GDM1 (cell line): ENCODE measurements at regions not wholly inside any gene's neighbourhood (a gene's known extent, or its start where the extent isn't known, plus 50 kb on each side); places are given as distances from the start of the nearest gene placed in this dataset.
"Not testable (repeated sequence)": the region's sequence is repeated elsewhere in the genome, so short reads cannot be mapped to it uniquely, and the experiment has no call there.

Experiments
- DNase-seq: peaks from one replicate; lab custom pipeline; 2025; lab: John Stamatoyannopoulos, UW

DNA sequence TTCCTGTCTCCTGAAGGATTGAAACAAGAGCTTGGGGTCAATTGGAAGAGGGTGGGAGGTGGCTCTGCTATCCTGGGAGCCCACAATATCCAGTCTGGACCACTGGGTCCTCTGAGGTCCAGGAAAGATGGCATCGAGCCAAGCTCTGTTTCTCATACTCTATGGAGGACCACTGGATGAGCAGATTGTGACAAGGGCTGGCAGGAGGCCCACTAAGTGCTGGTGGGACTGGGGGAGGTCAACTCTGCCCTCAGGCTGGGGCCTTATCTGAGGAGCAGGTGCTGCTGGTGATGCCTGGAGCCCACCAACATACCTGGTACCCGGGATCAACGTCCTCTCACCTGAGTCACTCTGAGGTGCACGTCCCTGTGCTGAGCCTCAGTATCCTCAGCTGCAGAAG lies 142.4 kb downstream of the NDUFA10 start:
- no peak for DNase-seq

DNA sequence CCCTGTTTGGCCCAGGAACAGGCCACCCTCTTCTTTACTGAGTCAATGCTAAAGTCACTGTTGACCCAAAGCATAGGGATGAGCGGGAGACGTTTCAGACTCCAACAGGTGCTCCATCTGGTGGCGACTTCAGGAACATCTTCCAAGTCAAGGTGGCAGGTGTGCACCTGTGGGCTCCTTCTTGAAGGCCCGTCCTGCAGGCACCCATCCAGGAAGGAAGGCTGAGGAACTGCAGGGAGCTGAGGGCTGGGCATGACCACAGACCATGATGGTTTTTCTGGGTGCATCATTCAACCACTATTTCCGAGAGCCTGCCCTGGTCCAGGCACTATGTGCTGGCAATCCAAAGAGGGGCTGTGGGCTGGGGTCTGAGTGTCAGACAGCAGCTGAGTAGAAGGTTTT lies 142.8 kb downstream of the NDUFA10 start:
- peak; percentile 9 for DNase-seq

DNA sequence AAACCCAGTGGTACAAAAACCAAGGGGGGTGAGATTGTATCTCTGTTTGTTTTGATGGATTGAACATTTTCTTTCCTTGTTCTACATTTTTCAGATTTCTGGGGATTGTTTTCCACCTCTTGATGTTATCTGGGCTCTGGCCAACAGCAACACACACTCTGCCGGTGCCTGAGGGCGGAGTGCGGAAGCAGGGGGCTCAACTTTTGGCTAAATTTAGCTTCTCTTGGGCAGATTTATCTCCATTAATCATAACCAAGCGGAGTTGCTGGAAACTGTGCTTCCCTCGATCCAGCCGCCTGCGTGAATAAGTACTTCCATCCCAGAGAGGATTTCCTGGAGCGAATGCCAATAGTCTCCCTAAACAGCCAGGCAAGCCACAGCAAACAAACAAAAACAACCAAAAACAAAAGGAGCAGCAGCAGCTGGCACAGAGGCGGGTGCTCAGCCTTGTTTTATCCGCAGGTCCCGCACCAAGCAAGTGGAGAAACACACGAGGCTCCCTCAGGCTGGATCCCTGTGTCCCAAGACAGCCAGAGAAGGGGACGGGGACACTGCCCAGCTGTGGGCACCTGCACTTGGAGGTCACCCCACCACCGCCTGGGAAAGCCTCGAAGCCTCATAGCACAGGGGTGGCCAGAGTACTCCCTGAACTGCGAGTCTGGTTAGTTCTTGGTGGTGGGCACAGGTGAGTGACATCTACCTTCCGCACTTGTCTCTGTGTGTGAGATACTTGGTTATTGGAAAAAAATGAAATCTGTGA lies 143.4 kb downstream of the NDUFA10 start:
- DNase-seq: no peak

DNA sequence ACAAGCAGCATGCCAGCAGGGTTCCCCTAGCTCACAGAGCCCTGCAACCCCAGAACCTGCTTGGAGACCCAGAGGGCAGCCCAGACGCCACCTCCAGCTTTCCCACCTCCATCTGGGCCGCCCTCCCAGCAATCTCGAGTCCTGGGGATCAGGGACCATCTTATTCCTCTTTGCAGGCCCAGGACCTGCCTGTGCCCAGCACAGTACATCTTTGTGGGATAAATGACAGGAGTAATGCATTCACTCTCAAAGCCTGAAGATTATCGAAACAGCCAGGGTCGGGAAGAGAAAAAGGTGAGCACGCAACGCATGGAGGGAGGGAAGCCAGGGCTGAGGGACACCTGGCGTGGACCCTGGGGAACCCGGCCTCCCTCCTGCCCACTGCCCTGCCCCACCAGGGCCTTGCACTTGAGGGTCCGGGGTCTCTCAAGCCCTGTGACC lies 144.1 kb downstream of the NDUFA10 start:
- DNase-seq: no peak

DNA sequence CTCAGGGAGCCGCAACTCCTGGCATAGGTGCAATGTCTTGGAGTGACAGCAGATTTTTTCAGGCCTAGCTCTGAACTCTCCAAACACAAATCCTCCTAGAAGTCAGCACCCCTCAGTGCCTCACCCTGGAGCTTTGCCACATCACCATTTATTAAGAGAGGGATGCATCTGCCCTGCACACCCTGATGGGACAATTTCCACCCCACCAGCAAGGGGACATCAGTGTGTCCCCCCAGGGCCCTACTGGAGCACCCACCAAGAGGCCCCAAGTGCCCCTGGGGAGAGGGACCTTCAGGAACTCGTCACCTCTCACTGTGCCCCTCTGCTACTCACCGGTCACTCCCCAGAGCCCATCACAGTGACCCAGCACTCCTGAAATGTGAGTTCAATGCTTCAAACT lies 144.7 kb downstream of the NDUFA10 start:
- DNase-seq: no peak

DNA sequence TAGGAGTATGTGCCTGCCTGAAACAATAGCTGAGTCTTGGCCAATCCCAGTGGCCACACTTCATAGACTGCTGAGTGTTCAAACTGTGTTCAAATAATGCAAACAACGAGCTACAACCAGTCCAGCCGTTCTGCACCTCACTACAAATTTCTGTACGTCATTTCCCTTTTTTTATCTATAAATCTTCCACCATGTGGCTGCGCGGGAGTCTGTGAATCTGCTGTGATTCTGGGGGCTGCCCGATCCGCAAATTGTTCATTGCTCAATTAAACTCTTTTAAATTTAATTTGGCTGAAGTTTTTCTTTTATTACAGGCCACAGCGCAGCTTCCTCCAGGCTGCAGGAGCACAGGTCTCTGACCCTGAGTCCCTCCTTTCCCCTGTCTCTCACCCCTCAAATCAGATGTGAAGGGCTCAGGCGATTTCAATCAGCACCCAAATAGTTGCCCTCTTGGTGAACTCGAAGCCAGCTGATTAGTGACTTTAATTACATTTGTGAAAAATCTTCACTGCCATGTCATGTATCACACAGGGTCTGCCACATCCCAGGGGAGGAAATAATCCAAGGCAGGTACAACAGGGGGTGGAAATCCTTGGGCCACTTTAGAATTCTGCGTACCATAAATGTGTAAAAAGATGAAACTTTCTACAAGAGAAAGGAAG lies 145.6 kb downstream of the NDUFA10 start:
- no peak for DNase-seq

DNA sequence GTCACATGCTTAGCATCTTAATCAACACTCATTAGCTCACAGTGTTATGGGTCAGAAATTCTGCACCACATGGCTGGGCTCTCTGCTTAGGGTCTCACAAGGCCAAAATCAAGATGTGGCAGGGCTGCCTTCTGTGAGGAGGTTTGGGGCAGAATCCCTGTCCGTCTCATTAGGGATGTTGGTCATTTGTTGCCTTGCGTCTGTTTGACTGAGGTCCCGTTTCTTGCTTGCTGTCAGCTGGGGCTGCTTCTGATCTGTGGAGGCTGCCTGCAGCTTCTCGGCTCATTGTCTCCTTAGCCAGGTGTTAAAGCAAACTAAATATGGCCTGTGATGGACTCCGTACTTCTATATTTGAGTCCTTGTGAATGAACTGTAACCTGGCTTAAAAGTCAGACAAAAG lies 146.5 kb downstream of the NDUFA10 start:
- DNase-seq: no peak

DNA sequence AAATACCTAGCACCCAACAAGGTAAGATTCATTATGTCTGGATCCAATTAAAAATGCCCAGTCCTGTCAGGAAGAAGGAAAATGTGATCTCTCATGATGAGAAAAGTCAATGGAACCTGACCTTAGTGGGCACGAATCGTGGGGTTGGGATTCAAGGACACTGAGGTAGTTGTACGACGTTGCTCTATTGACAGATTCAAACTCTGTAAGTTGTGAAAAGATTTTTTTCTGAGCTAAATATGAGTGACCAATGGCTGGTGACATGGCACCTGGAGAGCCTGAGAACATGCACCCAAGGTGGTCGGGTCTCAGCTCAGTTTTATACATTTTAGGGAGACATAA lies 148.2 kb downstream of the NDUFA10 start:
- DNase-seq: no peak

DNA sequence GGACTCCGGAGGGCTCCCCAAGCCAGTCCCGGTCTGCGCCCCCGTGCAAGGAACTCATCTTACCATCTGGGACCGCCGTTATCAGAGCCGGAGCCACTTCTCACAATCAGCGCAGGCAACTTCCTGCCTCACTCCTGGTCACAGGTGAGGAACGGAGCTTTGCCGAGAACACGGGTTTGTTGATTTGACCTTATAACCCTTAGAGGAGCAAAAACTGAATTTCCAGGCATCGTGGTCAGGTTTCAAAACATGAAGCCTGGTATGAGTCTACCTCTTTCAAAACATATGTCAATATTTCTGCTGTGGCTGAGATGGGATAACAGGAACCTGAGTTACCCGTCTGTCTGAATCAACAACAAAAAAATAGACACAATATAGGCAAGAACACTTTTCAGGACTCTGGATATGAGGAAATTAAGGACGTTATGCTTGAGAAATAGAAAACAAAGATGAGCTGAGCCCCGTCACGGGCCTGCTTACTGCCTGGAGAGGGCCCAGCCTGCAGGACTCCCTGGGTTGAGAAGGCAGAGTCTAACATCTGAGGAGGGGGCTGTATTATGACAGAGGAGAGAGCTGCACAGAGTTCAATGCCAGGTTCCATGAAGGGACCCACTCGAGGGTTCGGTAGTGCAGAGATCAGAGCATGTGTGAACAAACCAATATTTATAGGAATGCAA lies 148.7 kb downstream of the NDUFA10 start:
- DNase-seq: no peak

DNA sequence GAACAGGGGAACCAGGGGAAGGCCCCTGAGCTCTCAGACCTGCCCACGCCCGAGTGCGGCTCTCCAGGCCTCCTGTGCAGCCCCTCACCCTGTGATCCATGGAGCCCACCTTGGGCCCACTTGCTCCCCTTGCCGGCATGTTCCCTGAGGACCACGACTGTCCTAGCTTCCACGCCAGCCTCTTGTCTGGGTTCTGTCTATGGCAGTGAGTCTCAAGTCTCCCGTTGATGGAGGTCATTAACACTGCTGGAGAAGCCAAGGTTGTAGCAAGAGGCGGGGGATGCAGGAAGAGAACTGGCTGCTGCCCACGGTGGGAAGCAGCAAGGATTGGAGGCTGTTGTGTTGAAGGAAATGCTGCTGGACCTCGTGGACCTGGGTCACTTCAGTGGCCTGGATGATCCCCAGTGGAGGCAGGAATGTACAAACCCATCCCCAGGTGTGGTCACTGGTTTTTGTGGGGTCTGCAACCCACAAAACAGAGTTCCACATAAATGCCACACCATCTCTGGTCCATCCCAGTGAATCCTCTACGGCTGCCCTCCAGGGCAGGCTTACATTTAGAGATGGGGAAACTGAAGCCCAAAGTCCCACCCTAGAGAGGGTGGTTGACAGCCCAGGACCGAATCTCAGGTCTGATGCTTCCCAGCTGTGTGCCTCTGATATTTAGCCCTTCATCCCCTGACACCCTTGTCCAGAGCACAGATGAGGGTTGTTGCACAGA lies 150.3 kb downstream of the NDUFA10 start:
- no peak for DNase-seq

DNA sequence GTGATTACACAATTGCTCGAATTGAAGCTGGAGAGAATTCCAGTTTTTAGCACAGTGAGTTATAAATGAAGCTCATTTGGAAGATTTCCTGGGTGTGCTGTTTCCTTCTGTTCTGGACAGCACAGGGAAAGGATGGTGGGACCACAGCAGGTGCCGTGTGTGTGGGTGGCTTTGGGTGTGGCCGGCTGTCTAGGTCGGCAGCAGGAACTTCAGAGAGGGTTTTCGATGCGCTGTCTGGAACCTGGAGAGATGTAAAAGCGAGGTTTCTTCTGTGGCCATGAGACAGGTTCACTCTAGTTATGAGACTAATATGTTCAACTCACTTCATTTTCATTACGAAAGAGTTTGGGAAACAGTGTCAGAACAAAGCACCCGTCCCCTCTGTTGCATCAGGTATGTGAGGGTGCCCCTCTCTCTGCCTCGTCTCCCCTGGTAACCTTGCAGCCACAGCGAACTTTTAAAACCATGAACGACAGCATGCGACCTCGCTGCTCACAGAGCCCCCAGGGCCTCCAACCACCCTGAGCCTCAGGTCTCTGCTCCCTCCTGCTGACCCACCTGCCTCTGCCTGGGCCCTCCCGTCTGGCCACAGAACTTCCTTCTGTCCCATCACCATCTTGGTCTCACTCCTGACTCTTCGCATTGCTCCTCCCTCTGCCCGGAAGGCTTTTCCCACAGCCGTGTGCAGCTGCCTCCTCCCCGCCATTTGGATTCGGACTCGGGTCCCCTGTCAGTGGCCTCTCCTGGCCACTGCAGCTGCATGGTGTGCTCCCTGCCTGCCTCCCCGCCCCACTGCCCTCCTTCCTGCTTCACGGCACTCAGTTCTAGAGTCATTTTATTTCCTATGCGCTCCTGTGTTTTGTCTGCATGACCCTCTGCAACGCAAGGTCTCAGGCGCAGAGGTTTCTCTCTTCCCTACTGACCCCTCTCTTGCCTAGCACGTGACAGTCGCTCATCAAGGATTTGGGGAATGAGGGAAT lies 151.2 kb downstream of the NDUFA10 start:
- DNase-seq: no peak

DNA sequence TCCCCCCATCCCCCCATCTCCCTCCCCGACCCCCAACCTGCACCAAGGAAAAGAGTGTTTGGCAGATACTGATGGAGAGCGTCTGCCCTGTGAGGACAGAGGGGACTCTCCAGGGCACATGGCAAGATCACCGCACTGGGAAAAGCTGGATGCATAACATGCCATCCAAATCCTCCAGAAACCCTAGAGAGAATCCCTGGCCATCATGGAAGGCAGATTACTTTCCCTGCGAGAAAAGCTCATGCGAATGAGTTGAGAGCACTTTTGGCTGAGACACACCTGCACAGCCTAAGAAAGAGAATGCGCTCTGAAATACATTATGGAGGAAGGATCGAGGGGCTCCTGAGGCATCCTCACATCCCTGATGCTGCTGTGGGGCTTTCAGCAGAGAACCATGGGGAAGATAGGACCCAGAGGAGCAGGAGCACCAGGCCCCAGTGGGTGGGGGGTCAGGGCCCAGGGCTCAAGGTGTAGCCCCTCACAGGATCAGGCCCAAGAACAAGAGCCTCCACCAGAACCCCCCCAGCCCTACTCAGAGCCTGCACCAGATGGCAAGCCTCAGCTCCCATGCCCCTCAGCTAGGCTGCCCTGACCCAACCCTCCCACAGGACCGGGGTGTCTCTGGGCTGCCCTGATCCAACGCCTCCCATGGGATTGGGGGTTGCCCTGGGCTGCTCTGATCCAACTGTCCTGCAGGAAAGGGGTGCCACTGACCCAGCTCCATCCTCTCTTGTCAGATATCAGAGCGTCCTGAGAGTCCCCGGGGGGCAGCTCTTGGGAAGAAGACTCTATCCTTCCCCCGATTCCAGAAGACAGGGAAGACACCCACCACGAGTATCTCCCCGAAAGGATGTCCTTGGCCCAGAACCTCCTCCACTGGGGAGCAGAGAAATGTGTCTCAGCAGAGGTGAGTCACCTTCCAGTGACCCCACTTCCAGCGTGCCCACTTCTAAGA lies 153.4 kb downstream of the NDUFA10 start:
- no peak for DNase-seq

DNA sequence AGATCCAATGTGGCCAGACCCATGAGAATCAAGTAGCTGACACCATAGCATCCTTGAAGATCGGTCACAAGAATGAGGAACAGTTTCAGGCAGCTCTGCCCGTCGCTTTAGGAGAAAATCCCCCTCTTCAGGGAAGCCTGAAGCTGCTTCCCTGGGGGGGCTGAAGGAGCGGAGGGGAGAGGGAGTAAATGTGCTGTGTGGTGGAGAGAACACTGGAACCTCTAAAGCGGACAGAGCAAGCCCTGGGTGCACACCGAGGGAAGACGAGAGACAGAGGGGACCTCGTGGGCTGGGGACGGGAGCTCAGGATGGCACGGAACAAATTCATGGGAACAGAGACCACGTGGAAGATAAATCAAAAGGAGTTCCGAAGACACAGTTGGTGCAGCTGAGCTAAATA lies 154.3 kb downstream of the NDUFA10 start:
- DNase-seq: no peak

DNA sequence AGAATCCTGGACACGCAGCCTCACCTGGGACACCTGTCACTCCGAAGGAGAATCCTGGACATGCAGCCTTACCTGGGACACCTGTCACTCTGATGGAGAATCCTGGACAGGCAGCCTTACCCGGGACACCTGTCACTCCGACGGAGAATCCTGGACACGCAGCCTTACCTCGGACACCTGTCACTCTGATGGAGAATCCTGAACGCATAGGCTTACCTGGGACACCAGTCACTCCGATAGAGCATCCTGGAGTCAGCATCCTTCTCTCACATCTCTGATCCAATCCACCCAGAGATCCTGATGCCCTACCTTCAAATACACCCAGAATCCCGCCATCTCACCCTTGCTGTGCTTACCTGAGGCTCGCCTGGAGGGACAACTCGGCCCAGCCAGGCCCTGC lies 154.9 kb downstream of the NDUFA10 start:
- DNase-seq: no peak

DNA sequence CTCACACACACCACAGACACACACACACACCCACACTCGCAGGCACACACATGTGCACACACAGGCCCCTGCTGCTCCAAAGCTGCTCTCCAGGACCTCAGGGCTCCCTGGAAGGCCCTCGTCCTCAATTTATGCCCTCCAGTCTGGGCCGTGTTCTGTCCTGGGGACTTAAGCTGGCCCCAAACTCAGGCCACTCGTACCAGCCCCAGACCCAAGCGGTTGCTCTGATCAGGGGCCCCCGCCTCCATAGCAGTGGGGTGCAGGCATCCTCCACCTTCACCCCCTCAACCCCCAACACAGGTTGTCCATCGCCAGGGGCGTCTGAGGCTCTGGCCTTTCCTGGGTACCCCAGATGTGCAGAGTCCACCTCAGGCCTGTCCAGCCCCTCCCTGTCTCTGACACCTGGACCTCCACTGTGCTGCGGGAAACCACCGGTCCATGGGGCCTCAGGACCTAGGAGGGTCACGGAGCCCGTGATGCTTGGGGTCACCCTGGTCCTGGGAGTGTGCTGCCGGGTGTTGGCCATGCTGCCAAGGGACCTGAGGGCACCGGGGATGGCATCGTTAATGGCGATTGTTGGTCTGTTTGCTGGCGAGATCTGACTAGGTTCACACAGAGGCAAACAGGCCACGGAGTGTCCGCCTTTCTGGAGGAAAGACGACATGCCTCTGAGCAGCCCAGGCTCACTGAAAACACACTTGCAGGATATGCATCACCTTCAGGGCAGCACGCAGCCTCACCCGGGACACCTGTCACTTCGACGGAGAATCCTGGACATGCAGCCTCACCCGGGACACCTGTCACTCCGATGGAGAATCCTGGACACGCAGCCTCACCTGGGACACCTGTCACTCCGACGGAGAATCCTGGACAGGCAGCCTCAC lies 155.6 kb downstream of the NDUFA10 start:
- no peak for DNase-seq

DNA sequence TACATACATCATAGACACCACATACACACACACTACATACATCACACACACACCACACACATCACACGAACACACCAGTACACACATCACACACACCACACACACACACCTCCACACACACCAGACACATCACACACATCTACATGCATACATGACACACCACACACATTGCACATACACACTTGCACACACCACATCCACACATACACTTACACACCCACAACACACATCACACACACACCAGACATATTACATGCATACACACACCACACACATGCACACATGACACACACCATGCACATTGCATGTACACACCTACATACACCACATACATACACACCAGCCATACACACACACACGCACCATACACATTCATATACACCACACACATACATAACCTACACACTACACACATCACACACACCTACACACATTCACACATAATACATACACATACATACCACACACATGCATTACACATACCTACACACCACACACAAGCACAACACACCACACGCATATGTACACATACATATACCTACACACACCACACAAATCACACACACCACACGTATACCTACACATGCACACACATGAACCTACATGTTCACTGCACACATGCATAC lies 156.5 kb downstream of the NDUFA10 start:
- no peak for DNase-seq

DNA sequence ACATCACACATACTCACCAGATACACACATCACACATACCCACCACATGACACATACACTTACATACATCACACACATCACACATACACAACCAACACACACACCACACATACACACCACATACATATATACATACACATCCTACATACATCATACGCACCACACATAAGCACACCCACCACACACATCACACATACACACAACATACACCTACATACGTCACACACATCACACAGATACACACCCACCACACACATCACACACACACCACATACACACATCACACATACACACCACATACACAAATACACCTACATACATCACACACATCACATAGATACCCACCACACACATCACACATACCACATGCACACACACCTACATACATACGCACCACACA lies 158.4 kb downstream of the NDUFA10 start:
- no peak for DNase-seq

DNA sequence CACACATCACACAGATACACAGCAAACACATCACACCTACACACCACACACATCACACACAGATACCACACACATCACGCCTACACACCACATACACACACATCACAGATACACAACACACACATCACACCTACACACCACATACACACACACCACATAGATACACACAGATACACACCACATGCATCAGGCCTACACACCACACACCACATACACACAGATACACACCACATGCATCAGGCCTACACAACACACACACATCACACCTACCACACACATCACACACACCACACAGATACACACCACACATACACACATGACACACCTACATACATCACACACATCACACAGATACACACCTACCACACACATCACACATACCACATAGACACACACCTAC lies 158.8 kb downstream of the NDUFA10 start:
- DNase-seq: no peak

DNA sequence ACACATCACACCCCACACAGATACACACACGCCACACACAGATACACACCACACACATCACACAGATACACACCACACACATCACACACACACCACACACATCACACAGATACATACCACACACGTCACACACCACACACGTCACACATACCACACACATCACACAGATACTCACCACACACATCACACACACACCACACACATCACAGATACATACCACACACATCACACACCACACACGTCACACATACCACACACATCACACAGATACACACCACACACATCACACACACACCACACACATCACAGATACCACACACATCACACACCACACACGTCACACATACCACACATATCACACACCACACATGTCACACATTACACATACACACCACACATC lies 159.3 kb downstream of the NDUFA10 start:
- DNase-seq: not testable (repeated sequence)
